ENCODE measurements at regions not wholly inside any gene's neighbourhood (a gene's known extent, or its start where the extent isn't known, plus 50 kb on each side); places are given as distances from the start of the nearest gene placed in this dataset.

GRCh38 chr11:98559961-98560360 lies 460.8 kb upstream of the CNTN5 start:
- no peak for DNase-seq (ENCODE audit: low spot score)

DNA sequence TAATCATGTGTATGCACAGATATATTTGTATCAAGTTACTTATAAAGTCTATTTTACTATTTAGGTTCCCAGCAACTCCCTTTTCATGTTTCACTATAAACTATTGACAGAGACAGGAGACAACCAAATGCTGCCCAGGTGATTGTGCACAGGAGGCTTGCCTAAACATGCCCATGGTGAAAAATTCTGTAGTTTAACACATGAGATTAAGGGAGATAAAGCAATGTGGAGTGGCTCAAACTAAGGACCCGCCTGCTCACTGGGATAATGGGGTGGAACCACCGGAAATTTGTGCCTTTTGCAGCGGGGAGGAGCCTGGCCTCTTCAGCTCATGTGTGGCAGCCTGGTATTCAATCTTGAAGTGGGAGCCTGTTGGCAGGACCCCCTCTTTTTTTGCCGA lies 459.5 kb upstream of the CNTN5 start:
- DNase-seq (ENCODE audit: low spot score) = no peak

- DNase-seq (ENCODE audit: low spot score) = no peak
Observed at GRCh38 chr11:98561877-98562395, 458.8 kb upstream of the CNTN5 start.

- no peak for DNase-seq (ENCODE audit: low spot score)
Observed at GRCh38 chr11:98564233-98564632, 456.5 kb upstream of the CNTN5 start.

GRCh38 chr11:98564881-98565280 lies 455.9 kb upstream of the CNTN5 start:
- no peak for DNase-seq (ENCODE audit: low spot score)

DNA sequence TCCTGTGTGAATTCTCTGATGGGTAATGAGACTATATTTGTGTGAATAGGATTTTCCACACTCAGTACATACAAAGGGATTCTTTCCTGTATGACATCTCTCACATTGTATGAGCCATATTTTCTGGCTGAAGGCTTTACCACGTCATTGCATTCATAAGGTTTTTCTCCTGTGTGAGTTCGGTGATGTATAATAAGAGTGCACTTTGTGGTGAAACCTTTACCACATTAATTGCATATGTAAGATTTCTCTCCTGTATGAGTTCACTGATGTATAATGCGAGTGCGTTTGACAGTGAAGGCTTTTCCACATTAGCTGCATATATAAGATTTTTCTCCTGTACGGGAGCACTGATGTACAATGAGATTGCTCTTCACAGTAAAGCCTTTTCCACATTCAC lies 455.4 kb upstream of the CNTN5 start:
- no peak for DNase-seq (ENCODE audit: low spot score)

DNA sequence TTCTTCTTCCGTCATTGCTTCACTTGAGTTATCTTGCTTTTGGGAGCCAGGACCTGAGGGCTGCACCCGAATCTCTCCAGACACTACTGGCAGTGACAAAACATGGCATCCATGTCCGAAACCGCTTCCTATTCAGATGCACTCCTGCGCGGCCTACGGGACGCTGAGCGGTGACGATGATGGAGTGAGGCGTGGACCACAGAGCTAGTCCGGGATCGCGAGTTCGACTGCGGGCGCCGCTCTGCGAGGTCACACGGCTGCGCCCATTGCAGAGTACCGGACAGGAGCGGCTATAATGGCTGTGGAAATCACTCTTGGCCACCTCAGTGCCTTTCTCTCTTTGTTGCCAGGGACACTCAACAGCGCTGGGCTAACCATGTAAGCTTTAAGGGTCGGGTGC lies 453.8 kb upstream of the CNTN5 start:
- DNase-seq (ENCODE audit: low spot score) = no peak

- DNase-seq (ENCODE audit: low spot score) = no peak
Observed at GRCh38 chr11:98568013-98568412, 452.7 kb upstream of the CNTN5 start.

GRCh38 chr11:98572941-98573340 lies 447.8 kb upstream of the CNTN5 start:
- no peak for DNase-seq (ENCODE audit: low spot score)

GRCh38 chr11:98587884-98588283 lies 432.9 kb upstream of the CNTN5 start:
- DNase-seq (ENCODE audit: low spot score) = no peak

DNA sequence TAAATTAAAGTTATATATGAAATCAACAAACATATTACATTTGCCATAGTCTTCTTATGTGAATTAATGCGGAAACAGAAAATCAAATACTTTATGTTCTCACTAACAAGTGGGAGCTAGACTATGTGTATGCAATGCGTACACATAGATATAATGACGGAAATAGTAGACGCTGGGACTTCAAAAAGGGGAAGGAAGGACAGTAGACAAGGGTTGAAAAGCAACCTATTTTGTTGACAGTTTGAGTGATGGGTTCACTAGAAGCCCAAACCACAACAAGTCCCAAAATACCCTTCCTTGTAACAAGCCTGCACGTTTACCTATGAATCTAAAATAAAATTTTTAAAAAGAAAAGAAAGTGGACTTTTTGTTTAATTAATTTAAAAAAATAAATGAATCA lies 430.8 kb upstream of the CNTN5 start:
- DNase-seq (ENCODE audit: low spot score) = no peak

DNA sequence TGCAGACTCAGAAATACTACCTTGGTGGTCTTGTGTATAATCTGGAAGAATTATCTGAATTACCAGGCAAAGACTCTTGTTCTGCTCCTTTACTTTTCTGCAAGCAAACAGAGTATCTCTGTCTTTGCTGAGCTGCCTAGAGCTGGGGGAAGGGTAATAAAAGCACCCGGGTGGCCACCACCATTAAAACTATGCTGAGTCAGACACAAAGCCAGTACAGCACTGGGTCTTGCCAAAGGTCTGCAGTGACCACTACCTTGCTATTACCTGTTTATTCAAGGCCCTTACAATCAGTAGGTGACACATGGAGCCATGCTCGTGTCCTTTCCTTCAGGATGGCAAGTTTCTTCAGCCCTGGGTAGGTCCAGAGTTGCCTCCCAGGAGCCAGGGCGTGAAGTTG lies 420.6 kb upstream of the CNTN5 start:
- no peak for DNase-seq (ENCODE audit: low spot score)

DNA sequence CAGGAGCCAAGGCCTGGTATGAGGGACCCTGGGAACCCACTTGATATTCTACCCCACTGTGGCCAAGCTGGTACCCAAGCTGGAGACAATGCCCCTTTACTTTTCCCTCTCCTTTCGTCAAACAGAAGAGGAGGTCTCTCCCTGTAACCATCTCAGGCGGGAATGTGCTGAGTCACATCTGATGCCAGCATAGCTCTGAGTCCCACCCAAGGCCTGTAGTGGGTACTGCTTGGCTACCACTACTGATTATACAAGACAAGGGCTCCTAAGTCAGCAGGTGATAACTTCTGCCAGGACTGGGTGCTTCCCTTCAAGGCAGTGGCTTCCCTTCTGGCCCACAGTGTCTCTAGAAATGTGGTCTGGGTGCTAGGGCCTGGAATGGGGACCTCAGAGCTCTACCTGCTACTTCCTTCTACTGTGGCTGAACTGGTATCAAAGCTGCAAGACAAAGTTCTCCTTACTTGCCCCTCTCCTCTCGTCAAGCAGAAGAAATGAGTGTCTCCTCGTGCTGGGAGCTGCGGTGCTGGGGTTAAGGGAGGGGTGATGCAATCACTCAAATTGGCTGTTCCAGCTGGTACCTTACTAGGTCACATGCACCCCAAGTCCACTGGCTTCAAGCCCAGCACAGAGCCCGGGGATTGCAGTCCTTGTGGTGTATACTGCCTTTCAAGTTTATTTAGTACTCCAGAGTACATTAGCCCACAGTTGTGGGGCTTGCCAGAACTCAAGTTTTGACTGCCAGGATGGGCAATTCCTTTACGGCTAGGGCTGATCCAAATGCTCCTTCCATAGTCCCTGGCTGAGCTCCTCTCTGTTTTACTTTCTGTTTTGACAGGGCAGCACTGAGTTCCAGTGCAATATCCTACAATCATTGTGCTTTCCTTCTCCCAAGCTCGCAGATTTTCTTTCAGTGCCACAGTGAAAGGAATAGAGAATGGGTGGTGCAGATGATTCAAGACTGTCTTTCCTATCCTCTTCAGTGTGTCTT lies 419.7 kb upstream of the CNTN5 start:
- no peak for DNase-seq (ENCODE audit: low spot score)

- DNase-seq (ENCODE audit: low spot score) = no peak
Observed at GRCh38 chr11:98616098-98616655, 404.6 kb upstream of the CNTN5 start.

DNA sequence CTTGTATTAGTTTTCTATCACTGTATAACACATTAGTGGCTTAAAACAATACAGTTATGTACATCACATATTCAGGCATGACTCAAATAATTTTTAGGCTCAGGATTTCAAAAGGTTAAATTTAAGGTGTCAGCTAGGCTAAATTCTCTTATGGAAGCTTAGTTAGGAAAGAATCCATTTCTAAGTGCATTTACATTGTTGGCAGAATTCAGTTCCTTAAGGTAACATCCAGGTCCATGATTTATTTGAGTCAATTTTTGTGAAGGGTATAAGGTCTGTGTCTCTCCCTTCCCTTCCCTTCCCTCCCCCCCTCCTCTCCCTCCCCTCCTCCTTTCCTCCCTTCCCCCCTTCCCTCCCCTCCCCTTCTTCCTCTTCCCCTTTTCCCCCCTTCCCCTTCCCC lies 399.0 kb upstream of the CNTN5 start:
- DNase-seq (ENCODE audit: low spot score) = no peak

DNA sequence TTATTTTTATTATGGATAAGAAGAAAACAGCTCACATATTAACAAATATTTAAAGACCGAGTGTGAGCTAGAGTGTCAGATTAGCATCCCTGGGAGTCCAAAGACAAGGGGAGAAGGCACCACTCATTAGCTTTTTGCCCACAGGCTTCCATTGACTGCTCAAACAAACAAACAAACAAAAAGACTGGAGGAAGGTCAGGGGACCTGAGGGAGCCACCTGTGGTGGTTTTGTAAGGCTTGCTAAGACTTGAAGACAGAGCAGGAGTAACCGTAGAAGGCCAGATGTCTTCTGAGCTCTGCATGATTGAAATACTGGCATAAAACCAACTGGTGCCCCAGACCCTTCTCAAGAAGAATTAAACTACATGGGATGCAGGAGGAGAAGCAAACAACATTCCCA lies 395.2 kb upstream of the CNTN5 start:
- DNase-seq (ENCODE audit: low spot score) = no peak

DNA sequence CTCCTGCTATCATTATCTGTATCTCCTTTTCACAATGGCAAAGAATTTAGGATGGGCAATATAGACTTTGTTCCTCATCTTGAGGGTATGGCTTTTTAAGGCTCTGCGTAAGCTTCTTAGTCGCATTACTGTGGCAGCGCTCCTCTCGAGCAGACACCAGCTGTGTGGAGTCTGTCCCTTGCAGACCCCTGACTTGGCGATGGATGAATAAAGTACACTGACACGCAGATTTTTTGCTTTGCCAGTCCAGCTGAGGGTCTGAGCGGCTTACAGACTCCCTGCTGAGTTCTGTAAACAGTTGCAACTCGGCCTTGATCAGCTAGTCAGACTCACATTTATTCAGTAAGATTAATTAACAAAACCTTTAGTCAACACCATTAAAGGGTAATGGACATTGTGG lies 390.0 kb upstream of the CNTN5 start:
- no peak for DNase-seq (ENCODE audit: low spot score)

- no peak for DNase-seq (ENCODE audit: low spot score)
Observed at GRCh38 chr11:98657711-98658110, 363.0 kb upstream of the CNTN5 start.

- DNase-seq (ENCODE audit: low spot score) = no peak
Observed at GRCh38 chr11:98659431-98659830, 361.3 kb upstream of the CNTN5 start.

GRCh38 chr11:98674390-98674789 lies 346.4 kb upstream of the CNTN5 start:
- DNase-seq (ENCODE audit: low spot score) = no peak

- no peak for DNase-seq (ENCODE audit: low spot score)
Observed at GRCh38 chr11:98679673-98680072, 341.1 kb upstream of the CNTN5 start.

- no peak for DNase-seq (ENCODE audit: low spot score)
Observed at GRCh38 chr11:98701541-98701940, 319.2 kb upstream of the CNTN5 start.

GRCh38 chr11:98703779-98704556 lies 316.8 kb upstream of the CNTN5 start:
- DNase-seq (ENCODE audit: low spot score) = no peak

Data from HuH-7 (cell line).